ENCODE measurements at regions not wholly inside any gene's neighbourhood (a gene's known extent, or its start where the extent isn't known, plus 50 kb on each side); places are given as distances from the start of the nearest gene placed in this dataset.

- TF ChIP-seq POLR2A (IDR thresholded peaks at IDR 0.05): no peak
- TF ChIP-seq, protein P1, sequence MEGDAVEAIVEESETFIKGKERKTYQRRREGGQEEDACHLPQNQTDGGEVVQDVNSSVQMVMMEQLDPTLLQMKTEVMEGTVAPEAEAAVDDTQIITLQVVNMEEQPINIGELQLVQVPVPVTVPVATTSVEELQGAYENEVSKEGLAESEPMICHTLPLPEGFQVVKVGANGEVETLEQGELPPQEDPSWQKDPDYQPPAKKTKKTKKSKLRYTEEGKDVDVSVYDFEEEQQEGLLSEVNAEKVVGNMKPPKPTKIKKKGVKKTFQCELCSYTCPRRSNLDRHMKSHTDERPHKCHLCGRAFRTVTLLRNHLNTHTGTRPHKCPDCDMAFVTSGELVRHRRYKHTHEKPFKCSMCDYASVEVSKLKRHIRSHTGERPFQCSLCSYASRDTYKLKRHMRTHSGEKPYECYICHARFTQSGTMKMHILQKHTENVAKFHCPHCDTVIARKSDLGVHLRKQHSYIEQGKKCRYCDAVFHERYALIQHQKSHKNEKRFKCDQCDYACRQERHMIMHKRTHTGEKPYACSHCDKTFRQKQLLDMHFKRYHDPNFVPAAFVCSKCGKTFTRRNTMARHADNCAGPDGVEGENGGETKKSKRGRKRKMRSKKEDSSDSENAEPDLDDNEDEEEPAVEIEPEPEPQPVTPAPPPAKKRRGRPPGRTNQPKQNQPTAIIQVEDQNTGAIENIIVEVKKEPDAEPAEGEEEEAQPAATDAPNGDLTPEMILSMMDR (IDR thresholded peaks at IDR 0.05): no peak
Measured at GRCh38 chr4:66430856-66431255, 760.6 kb upstream of the EPHA5 start.
